GM12878 (cell line): ENCODE measurements at regions not wholly inside any gene's neighbourhood (a gene's known extent, or its start where the extent isn't known, plus 50 kb on each side); places are given as distances from the start of the nearest gene placed in this dataset.

ENCODE experiments used
- CHD4 ChIP-seq: fragments of 200-600 bp; sonication (generic); IDR thresholded peaks from 2 replicates; pipeline ENCODE4 v1.6.1; 2016; ENCODE audit warnings: mild to moderate bottlenecking
- HCFC1 ChIP-seq: fragments of 150-350 bp; IDR thresholded peaks from 2 replicates; pipeline ENCODE4 v1.6.1; 2014; ENCODE audit warnings: low read length
- NFXL1 ChIP-seq: fragments of 450-650 bp; IDR thresholded peaks from 2 replicates; pipeline ENCODE4 v1.6.1; 2017; ENCODE audit warnings: antibody characterized with exemption, mild to moderate bottlenecking, borderline replicate concordance
- POLR2AphosphoS2 ChIP-seq: IDR thresholded peaks from 2 replicates; pipeline ENCODE4 v1.6.1; 2011; ENCODE audit warnings: low read depth, mild to moderate bottlenecking, low read length, improper control_type of control experiment, moderate library complexity
- RB1 ChIP-seq: fragments of 450-650 bp; formaldehyde crosslinking; IDR thresholded peaks from 2 replicates; pipeline ENCODE4 v1.6.1; 2017; ENCODE audit warnings: mild to moderate bottlenecking, borderline replicate concordance
- ZNF207 ChIP-seq: fragments of 450-650 bp; IDR thresholded peaks from 2 replicates; pipeline ENCODE4 v1.6.1; 2014; ENCODE audit warnings: antibody characterized with exemption, mild to moderate bottlenecking, borderline replicate concordance
- TF ChIP-seq, protein P1 (sequence below): fragments of 450-650 bp; formaldehyde crosslinking; IDR thresholded peaks from 2 replicates; pipeline ENCODE4 v1.4.0; 2022; ENCODE audit warnings: mild to moderate bottlenecking, moderate library complexity
- TF ChIP-seq, protein P2 (sequence below): fragments of 450-650 bp; IDR thresholded peaks from 2 replicates; pipeline ENCODE4 v1.6.1; 2017; ENCODE audit warnings: mild to moderate bottlenecking
- TF ChIP-seq, protein P3 (sequence below): IDR thresholded peaks from 2 replicates; pipeline ENCODE4 v1.6.1; 2011; ENCODE audit warnings: borderline replicate concordance, low read depth, mild to moderate bottlenecking, moderate library complexity, mixed read lengths, low read length; ENCODE audit not compliant: insufficient read depth; ENCODE audit errors: extremely low read length

DNA sequence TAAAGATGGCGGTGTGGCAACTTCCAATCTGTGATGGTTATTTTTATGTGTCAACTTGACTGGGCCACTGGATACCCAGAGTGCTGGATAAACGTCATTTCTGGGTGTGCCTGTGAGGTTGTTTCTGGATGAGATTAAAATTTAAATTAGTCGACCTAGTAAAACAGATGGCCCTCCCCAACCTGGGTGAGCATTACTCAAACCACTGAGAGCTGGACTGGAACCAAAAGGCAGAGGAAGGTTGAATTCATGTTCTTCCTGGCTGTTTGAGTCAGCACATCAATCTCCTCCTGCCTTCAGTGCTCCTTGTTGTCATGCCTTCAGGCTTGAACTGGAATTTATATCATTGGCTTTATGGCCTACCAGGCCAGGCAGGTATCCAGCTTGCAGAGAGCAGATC lies 190.8 kb upstream of the RGPD4 start (continued):
- TF ChIP-seq, protein P1, sequence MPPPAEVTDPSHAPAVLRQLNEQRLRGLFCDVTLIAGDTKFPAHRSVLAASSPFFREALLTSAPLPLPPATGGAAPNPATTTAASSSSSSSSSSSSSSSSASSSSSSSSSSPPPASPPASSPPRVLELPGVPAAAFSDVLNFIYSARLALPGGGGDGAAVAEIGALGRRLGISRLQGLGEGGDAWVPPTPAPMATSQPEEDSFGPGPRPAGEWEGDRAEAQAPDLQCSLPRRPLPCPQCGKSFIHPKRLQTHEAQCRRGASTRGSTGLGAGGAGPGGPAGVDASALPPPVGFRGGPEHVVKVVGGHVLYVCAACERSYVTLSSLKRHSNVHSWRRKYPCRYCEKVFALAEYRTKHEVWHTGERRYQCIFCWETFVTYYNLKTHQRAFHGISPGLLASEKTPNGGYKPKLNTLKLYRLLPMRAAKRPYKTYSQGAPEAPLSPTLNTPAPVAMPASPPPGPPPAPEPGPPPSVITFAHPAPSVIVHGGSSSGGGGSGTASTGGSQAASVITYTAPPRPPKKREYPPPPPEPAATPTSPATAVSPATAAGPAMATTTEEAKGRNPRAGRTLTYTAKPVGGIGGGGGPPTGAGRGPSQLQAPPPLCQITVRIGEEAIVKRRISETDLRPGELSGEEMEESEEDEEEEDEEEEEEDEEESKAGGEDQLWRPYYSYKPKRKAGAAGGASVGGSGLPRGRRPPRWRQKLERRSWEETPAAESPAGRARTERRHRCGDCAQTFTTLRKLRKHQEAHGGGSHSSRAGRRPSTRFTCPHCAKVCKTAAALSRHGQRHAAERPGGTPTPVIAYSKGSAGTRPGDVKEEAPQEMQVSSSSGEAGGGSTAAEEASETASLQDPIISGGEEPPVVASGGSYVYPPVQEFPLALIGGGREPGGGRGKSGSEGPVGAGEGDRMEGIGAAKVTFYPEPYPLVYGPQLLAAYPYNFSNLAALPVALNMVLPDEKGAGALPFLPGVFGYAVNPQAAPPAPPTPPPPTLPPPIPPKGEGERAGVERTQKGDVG (CRISPR knock-in tag), result no peak
- no peak for TF ChIP-seq ZNF207
- no peak for TF ChIP-seq POLR2AphosphoS2
- TF ChIP-seq, protein P2, sequence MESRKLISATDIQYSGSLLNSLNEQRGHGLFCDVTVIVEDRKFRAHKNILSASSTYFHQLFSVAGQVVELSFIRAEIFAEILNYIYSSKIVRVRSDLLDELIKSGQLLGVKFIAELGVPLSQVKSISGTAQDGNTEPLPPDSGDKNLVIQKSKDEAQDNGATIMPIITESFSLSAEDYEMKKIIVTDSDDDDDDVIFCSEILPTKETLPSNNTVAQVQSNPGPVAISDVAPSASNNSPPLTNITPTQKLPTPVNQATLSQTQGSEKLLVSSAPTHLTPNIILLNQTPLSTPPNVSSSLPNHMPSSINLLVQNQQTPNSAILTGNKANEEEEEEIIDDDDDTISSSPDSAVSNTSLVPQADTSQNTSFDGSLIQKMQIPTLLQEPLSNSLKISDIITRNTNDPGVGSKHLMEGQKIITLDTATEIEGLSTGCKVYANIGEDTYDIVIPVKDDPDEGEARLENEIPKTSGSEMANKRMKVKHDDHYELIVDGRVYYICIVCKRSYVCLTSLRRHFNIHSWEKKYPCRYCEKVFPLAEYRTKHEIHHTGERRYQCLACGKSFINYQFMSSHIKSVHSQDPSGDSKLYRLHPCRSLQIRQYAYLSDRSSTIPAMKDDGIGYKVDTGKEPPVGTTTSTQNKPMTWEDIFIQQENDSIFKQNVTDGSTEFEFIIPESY, result no peak
- no peak for TF ChIP-seq NFXL1
- TF ChIP-seq HCFC1, result no peak
- TF ChIP-seq, protein P3, sequence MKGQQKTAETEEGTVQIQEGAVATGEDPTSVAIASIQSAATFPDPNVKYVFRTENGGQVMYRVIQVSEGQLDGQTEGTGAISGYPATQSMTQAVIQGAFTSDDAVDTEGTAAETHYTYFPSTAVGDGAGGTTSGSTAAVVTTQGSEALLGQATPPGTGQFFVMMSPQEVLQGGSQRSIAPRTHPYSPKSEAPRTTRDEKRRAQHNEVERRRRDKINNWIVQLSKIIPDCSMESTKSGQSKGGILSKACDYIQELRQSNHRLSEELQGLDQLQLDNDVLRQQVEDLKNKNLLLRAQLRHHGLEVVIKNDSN, result no peak
- no peak for TF ChIP-seq CHD4
- no peak for TF ChIP-seq RB1
